ENCODE measurements at regions not wholly inside any gene's neighbourhood (a gene's known extent, or its start where the extent isn't known, plus 50 kb on each side); places are given as distances from the start of the nearest gene placed in this dataset.

DNA sequence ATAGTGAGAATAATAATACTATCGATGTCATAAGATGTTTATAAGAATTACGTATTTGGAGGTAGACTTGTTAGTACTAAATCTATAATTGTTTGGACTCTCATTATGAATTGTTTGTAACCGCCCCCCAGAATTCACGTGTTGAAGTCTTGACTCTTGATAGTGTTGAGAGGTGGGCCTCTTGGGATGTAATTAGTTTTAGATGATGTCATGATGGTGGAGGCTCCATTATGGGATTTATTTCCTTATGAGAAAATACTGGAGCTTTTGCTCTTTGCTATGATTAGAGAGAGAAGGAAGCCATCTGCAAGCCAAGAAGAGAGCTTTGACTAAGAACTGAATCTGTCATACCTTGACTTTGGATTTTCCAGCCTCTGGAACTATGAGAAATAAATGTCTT is 142.2 kb downstream of the PRDM9 start:
- no peak for DNase-seq
- Mint-ChIP-seq H3K4me1 (ENCODE audit: low read depth, unreplicated experiment) (peaks cover 10% of the 10 kb centered on the region), H3K27ac (ENCODE audit: unreplicated experiment) (no peak overlapping the region), H3K4me3 (ENCODE audit: unreplicated experiment) (no peak overlapping the region), H3K36me3 (ENCODE audit: insufficient read depth, unreplicated experiment) (no peaks in the 10 kb centered on the region), H3K9me3 (ENCODE audit: unreplicated experiment) (peaks cover 35% of the 10 kb centered on the region), H3K27me3 (ENCODE audit: insufficient read depth, unreplicated experiment) (no peaks in the 10 kb centered on the region)
- BruUV-seq (replicated peaks) = no TSS peak
- TF ChIP-seq, protein P1, sequence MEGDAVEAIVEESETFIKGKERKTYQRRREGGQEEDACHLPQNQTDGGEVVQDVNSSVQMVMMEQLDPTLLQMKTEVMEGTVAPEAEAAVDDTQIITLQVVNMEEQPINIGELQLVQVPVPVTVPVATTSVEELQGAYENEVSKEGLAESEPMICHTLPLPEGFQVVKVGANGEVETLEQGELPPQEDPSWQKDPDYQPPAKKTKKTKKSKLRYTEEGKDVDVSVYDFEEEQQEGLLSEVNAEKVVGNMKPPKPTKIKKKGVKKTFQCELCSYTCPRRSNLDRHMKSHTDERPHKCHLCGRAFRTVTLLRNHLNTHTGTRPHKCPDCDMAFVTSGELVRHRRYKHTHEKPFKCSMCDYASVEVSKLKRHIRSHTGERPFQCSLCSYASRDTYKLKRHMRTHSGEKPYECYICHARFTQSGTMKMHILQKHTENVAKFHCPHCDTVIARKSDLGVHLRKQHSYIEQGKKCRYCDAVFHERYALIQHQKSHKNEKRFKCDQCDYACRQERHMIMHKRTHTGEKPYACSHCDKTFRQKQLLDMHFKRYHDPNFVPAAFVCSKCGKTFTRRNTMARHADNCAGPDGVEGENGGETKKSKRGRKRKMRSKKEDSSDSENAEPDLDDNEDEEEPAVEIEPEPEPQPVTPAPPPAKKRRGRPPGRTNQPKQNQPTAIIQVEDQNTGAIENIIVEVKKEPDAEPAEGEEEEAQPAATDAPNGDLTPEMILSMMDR (IDR thresholded peaks at IDR 0.05; ENCODE audit: insufficient read depth in 1 of 2, low read depth in 1 of 2, low read length in 1 of 2, severe bottlenecking in 1 of 2, unreplicated experiment in 1 of 2) = no peak
- intact Hi-C loops (cut with micrococcal nuclease; ENCODE audit: unreplicated experiment) = loop anchor here (5.0 kb wide), 1 partner anchor 78 kb away; no protein-coding TSS in a partner anchor
- no peaks in the 10 kb centered on the region for H3K4me1 ChIP-seq
- ChIA-PET POLR2A (no interaction called here), CTCF (no interaction called here)
- H3K36me3 ChIP-seq (ENCODE audit: control insufficient read depth, insufficient read depth, low read length) = no peaks in the 10 kb centered on the region
- H3K9me3 ChIP-seq = no peaks in the 10 kb centered on the region
- H3K4me3 ChIP-seq (ENCODE audit: low read depth, low read length) = no peak overlapping the region
- H3K27me3 ChIP-seq (replicated peaks; ENCODE audit: control insufficient read depth, insufficient read depth, low read length) = no peaks in the 10 kb centered on the region

DNA sequence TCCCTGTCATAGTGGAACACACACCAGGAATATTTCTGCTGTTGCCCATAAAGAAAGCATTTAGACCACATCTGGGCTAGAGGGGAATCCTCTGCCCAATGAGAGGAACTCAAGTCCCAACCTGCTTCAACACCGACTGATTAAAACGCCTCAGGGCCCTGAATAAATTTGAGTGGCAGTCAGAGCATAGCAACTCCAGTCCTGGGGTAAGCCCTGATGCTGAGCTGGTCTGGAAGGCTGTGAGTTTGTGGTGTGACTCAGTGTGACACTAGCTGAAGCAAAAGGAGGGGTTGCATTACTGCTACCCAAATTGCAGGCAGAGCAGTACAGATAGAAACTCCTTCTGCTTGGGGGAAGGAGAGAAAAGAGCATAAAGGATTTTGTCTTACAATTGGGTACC is 148.3 kb downstream of the PRDM9 start:
- intact Hi-C loops (cut with micrococcal nuclease; ENCODE audit: unreplicated experiment) = no loop called here
- H3K9me3 Mint-ChIP-seq (ENCODE audit: unreplicated experiment) = no peaks in the 10 kb centered on the region
- POLR2A ChIA-PET = no interaction called here

DNA sequence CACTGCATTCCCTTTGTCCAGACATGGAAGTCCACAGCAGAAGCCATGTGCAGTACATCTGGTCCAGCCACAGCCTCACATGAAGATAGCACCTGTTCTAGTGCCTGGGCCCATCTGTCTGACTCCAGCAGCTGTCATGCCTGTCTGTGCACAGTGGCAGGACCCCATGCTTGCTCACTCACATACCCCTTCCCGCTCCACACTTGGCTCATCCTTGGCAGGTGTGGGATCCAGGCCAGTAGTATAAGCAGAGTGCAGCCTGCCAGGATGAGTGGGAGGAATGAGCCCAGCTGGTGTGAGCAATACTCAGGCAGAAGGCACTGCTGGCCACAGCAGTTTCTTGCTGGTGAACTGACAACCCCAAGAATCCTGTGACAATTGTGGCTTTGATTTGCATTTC is 168.0 kb downstream of the PRDM9 start:
- no peaks in the 10 kb centered on the region for H3K27me3 Mint-ChIP-seq (ENCODE audit: insufficient read depth, unreplicated experiment)
- TF ChIP-seq, protein P1 (IDR thresholded peaks at IDR 0.05; ENCODE audit: insufficient read depth in 1 of 2, low read depth in 1 of 2, low read length in 1 of 2, severe bottlenecking in 1 of 2, unreplicated experiment in 1 of 2) = no peak
- no peak for DNase-seq
- Histone ChIP-seq H3K4me1 (no peaks in the 10 kb centered on the region), H3K27me3 (replicated peaks; ENCODE audit: control insufficient read depth, insufficient read depth, low read length) (no peaks in the 10 kb centered on the region), H3K4me3 (ENCODE audit: low read depth, low read length) (no peak overlapping the region), H3K36me3 (ENCODE audit: control insufficient read depth, insufficient read depth, low read length) (no peaks in the 10 kb centered on the region), H3K9me3 (peaks cover 5% of the 10 kb centered on the region; the same call in 1 of the 2 replicates)
- BruUV-seq (replicated peaks) = no TSS peak
- no peak overlapping the region for H3K4me3 Mint-ChIP-seq (ENCODE audit: unreplicated experiment)
- no peaks in the 10 kb centered on the region for H3K4me1 Mint-ChIP-seq (ENCODE audit: low read depth, unreplicated experiment)
- intact Hi-C loops (cut with micrococcal nuclease; ENCODE audit: unreplicated experiment) = no loop called here
- H3K36me3 Mint-ChIP-seq (ENCODE audit: insufficient read depth, unreplicated experiment) = no peaks in the 10 kb centered on the region
- ChIA-PET CTCF (no interaction called here), POLR2A (no interaction called here)
- H3K9me3 Mint-ChIP-seq (ENCODE audit: unreplicated experiment) = peaks cover 9% of the 10 kb centered on the region
- no peak overlapping the region for H3K27ac Mint-ChIP-seq (ENCODE audit: unreplicated experiment)

More for the DNA sequence above, 148.3 kb downstream of the PRDM9 start:
- no peaks in the 10 kb centered on the region for H3K36me3 Mint-ChIP-seq (ENCODE audit: insufficient read depth, unreplicated experiment)
- BruUV-seq (replicated peaks) = no TSS peak
- H3K4me3 ChIP-seq (ENCODE audit: low read depth, low read length) = no peak overlapping the region
- no peak overlapping the region for H3K4me3 Mint-ChIP-seq (ENCODE audit: unreplicated experiment)
- H3K27me3 ChIP-seq (replicated peaks; ENCODE audit: control insufficient read depth, insufficient read depth, low read length) = no peaks in the 10 kb centered on the region
- no peaks in the 10 kb centered on the region for H3K27me3 Mint-ChIP-seq (ENCODE audit: insufficient read depth, unreplicated experiment)
- no peaks in the 10 kb centered on the region for H3K36me3 ChIP-seq (ENCODE audit: control insufficient read depth, insufficient read depth, low read length)
- no peaks in the 10 kb centered on the region for H3K4me1 ChIP-seq
- H3K27ac Mint-ChIP-seq (ENCODE audit: unreplicated experiment) = no peak overlapping the region
- TF ChIP-seq, protein P1 (IDR thresholded peaks at IDR 0.05; ENCODE audit: insufficient read depth in 1 of 2, low read depth in 1 of 2, low read length in 1 of 2, severe bottlenecking in 1 of 2, unreplicated experiment in 1 of 2) = no peak
- H3K9me3 ChIP-seq = no peaks in the 10 kb centered on the region
- DNase-seq = no peak
- H3K4me1 Mint-ChIP-seq (ENCODE audit: low read depth, unreplicated experiment) = no peaks in the 10 kb centered on the region
- CTCF ChIA-PET = no interaction called here

Data from Caco-2 (cell line).